ENCODE measurements at regions not wholly inside any gene's neighbourhood (a gene's known extent, or its start where the extent isn't known, plus 50 kb on each side); places are given as distances from the start of the nearest gene placed in this dataset.

DNA sequence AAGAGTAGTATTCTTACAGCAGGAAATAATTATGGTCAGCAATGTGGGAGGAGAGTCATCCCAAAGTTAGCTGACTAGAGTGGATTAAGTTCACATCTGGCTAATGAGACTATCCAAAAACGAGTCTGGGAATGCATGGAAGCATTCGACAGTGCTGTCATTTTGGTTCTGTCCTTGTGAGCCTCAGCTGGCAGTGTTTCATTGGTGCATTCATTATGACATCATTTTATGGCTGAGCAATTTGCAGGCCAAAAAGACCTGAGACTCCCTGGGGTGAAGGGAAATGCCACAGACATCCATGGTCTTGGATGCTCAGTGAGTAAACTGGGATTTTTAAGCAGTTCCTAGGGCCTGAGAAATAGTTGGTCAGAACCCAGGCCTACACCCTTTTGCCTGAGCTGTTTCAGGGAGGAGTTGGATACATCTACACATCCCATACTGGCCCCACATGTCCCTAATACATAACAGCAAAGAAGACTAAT is 196.4 kb upstream of the CCN2 start:
- 18% methylated on average over 2 of the region's 2 CpGs for WGBS (ENCODE audit: insufficient coverage)

DNA sequence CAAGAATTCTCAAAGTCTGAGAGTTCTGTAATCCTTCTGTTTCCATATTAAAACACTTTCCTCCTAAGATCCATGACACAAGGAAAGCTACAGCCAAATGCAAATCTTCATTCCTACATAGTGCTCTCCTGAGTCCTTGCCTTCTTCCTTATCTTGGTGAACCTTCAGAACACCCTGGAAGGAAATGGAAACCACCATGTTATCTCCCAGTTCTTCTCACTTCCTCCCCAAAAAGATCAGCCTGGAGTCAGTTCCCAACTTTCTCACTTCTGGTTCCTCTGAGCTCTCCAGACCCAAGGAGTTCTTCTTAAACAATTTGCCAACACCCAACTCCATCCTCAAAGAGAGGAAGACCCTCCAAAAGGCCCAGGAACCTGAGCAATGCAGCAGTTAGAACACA is 193.3 kb upstream of the CCN2 start:
- DNase-seq, result no peak
- no peak overlapping the region for H3K4me3 ChIP-seq (ENCODE audit: low read length)
- H3K36me3 ChIP-seq (ENCODE audit: control insufficient read depth, insufficient read depth, low read length), result no peaks in the 10 kb centered on the region
- no peaks in the 10 kb centered on the region for H3K9me3 ChIP-seq (replicated peaks; ENCODE audit: control insufficient read depth, low read depth, low read length)
- H3K27ac ChIP-seq (ENCODE audit: low read length), result no peak overlapping the region
- H3K4me1 ChIP-seq (ENCODE audit: control insufficient read depth, insufficient read depth, low read length), result peaks cover 9% of the 10 kb centered on the region
- no peaks in the 10 kb centered on the region for H3K27me3 ChIP-seq (ENCODE audit: control insufficient read depth, insufficient read depth, low read length)

More for the DNA sequence above, 196.4 kb upstream of the CCN2 start:
- H3K4me3 ChIP-seq (ENCODE audit: low read length), result no peak overlapping the region
- peaks cover 6% of the 10 kb centered on the region for H3K4me1 ChIP-seq (ENCODE audit: control insufficient read depth, insufficient read depth, low read length)
- no peaks in the 10 kb centered on the region for H3K36me3 ChIP-seq (ENCODE audit: control insufficient read depth, insufficient read depth, low read length)
- DNase-seq, result peak; percentile 96
- no peaks in the 10 kb centered on the region for H3K27me3 ChIP-seq (ENCODE audit: control insufficient read depth, insufficient read depth, low read length)
- peak overlapping the region; percentile 83 for H3K27ac ChIP-seq (ENCODE audit: low read length)
- no peaks in the 10 kb centered on the region for H3K9me3 ChIP-seq (replicated peaks; ENCODE audit: control insufficient read depth, low read depth, low read length)

DNA sequence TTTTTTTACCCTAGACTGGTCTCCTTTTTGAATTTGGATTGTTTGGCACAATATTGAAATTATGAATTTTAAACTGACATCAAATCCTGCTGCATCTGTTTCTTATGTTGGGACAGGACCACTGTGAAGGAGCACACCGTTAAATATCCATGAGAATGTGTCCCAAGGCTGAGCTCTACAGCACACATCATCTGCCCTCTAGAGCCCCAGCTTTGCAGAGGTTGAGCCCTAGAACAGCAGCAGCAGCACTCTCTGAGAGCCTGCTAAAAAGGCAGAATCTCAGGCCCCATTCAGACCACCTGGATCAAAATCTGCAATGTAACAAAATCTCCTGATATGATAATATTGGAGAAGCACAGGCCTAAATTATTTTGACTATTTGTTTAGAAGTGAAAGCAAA is 192.1 kb upstream of the CCN2 start:
- no peaks in the 10 kb centered on the region for H3K27me3 ChIP-seq (ENCODE audit: control insufficient read depth, insufficient read depth, low read length)
- 33% methylated on average over 1 of the region's 1 CpG for WGBS (ENCODE audit: insufficient coverage)
- H3K36me3 ChIP-seq (ENCODE audit: control insufficient read depth, insufficient read depth, low read length), result no peaks in the 10 kb centered on the region
- DNase-seq, result no peak
- H3K27ac ChIP-seq (ENCODE audit: low read length), result no peak overlapping the region
- H3K9me3 ChIP-seq (replicated peaks; ENCODE audit: control insufficient read depth, low read depth, low read length), result no peaks in the 10 kb centered on the region
- H3K4me1 ChIP-seq (ENCODE audit: control insufficient read depth, insufficient read depth, low read length), result peaks cover 9% of the 10 kb centered on the region
- no peak overlapping the region for H3K4me3 ChIP-seq (ENCODE audit: low read length)

DNA sequence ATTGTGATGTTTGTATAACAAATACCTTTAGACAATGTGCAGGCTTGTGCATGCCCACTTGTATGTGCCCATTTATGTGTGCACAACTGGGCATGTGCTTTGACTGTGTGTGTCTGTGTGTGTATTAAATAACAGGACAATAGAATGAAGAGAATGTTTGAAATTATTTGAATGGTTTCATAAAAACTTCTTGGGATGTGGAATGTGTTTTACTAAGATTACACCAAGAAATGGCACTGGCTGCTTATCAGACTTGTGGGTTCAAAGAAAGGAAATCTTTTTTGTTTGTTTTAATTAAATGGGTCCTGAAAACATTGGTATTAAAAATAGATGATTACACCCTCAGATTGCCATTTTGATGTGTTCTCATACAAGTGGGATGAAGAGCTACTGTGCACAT is 191.6 kb upstream of the CCN2 start:
- Histone ChIP-seq H3K4me3 (ENCODE audit: low read length) (no peak overlapping the region), H3K27ac (ENCODE audit: low read length) (no peak overlapping the region), H3K4me1 (ENCODE audit: control insufficient read depth, insufficient read depth, low read length) (peaks cover 8% of the 10 kb centered on the region), H3K27me3 (ENCODE audit: control insufficient read depth, insufficient read depth, low read length) (no peaks in the 10 kb centered on the region), H3K9me3 (replicated peaks; ENCODE audit: control insufficient read depth, low read depth, low read length) (no peaks in the 10 kb centered on the region), H3K36me3 (ENCODE audit: control insufficient read depth, insufficient read depth, low read length) (no peaks in the 10 kb centered on the region)
- no peak for DNase-seq

DNA sequence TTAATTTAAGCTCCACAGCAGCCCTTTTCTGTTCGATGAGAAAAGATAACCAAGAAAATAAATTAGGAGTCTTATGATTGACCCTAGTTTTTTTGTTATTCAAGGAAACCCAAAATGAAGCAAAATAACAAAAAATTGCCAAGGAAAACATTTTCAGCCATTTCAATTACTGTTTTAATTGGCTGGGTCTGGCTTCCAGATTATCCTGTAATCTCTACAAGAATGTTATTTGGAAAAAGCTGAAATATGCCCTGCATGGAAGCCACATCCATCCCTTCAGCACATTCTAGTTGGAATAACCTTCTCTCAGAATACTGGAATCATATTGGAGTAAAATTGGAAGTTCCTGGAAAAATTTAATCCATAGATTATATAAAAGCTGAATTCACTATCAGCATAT is 191.1 kb upstream of the CCN2 start:
- H3K4me3 ChIP-seq (ENCODE audit: low read length), result no peak overlapping the region
- H3K4me1 ChIP-seq (ENCODE audit: control insufficient read depth, insufficient read depth, low read length), result peaks cover 5% of the 10 kb centered on the region
- no peaks in the 10 kb centered on the region for H3K9me3 ChIP-seq (replicated peaks; ENCODE audit: control insufficient read depth, low read depth, low read length)
- no peaks in the 10 kb centered on the region for H3K36me3 ChIP-seq (ENCODE audit: control insufficient read depth, insufficient read depth, low read length)
- H3K27me3 ChIP-seq (ENCODE audit: control insufficient read depth, insufficient read depth, low read length), result no peaks in the 10 kb centered on the region
- WGBS (ENCODE audit: insufficient coverage), result no CpG with 5 or more reads among the region's 1 CpG
- no peak overlapping the region for H3K27ac ChIP-seq (ENCODE audit: low read length)
- DNase-seq, result no peak

DNA sequence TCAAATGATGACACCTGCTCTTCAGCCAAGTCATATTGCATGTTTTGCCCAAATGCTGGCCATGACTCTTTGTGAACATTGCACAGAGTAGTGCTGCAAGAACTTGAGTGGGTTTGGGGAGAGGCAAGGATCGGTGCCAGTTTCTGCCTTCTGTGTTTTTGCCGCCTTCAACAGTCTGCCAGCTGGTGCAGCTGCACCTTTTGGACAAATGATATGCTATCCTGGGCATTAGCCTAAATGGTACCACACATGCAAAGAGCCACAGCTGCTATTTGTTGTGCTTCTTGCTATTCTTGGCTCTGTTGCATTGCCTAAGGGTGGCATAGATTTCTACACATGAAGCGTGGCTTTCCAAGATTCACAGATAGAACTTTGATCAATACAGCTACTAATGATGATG is 189.0 kb upstream of the CCN2 start:
- no peaks in the 10 kb centered on the region for H3K27me3 ChIP-seq (ENCODE audit: control insufficient read depth, insufficient read depth, low read length)
- H3K36me3 ChIP-seq (ENCODE audit: control insufficient read depth, insufficient read depth, low read length), result no peaks in the 10 kb centered on the region
- WGBS (ENCODE audit: insufficient coverage), result 100% methylated on average over 2 of the region's 3 CpGs
- H3K27ac ChIP-seq (ENCODE audit: low read length), result no peak overlapping the region
- H3K9me3 ChIP-seq (replicated peaks; ENCODE audit: control insufficient read depth, low read depth, low read length), result no peaks in the 10 kb centered on the region
- H3K4me3 ChIP-seq (ENCODE audit: low read length), result no peak overlapping the region
- DNase-seq, result peak; percentile 66
- peaks cover 3% of the 10 kb centered on the region for H3K4me1 ChIP-seq (ENCODE audit: control insufficient read depth, insufficient read depth, low read length)

DNA sequence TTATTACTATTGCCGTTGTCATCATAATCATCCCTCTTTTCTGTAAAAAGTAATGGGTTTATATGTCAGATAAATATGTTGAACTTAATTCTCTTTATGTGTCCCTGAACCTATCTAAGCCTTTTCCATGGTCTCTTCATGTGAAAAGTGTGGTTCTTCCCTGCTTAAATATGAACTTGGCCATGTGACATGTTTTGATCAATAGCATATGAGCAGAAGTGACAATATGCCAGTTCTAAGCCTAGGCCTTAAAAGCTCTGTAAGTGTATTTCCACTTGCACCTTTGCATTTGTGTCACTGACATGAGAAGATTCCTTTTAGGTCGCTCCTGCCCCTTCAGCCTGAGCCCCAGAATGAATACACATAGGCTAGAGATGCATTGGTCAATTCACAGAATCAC is 188.4 kb upstream of the CCN2 start:
- H3K27ac ChIP-seq (ENCODE audit: low read length), result no peak overlapping the region
- no peaks in the 10 kb centered on the region for H3K36me3 ChIP-seq (ENCODE audit: control insufficient read depth, insufficient read depth, low read length)
- H3K27me3 ChIP-seq (ENCODE audit: control insufficient read depth, insufficient read depth, low read length), result no peaks in the 10 kb centered on the region
- peaks cover 3% of the 10 kb centered on the region for H3K4me1 ChIP-seq (ENCODE audit: control insufficient read depth, insufficient read depth, low read length)
- H3K4me3 ChIP-seq (ENCODE audit: low read length), result no peak overlapping the region
- no peak for DNase-seq
- WGBS (ENCODE audit: insufficient coverage), result no CpG with 5 or more reads among the region's 2 CpGs
- H3K9me3 ChIP-seq (replicated peaks; ENCODE audit: control insufficient read depth, low read depth, low read length), result no peaks in the 10 kb centered on the region

DNA sequence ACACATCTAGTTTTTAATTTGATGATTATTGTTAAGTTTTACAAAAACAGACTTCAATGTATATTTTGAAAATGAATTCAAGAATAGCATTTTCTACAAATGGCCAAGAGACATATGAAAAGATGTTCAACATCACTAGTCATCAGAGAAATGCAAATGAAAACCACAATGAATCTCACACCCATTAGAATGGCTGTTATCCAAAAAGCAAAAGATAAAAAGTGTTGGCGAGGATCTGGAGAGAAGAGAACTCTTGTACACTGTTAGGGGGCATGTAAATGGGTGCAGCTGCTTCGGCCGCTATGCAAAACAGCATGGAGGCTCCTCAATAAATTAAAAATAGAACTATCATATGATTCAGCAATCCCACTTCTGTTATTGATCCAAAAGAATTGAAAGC is 185.8 kb upstream of the CCN2 start:
- no peak overlapping the region for H3K27ac ChIP-seq (ENCODE audit: low read length)
- no peaks in the 10 kb centered on the region for H3K9me3 ChIP-seq (replicated peaks; ENCODE audit: control insufficient read depth, low read depth, low read length)
- H3K36me3 ChIP-seq (ENCODE audit: control insufficient read depth, insufficient read depth, low read length), result no peaks in the 10 kb centered on the region
- H3K4me1 ChIP-seq (ENCODE audit: control insufficient read depth, insufficient read depth, low read length), result peaks cover 15% of the 10 kb centered on the region
- H3K27me3 ChIP-seq (ENCODE audit: control insufficient read depth, insufficient read depth, low read length), result no peaks in the 10 kb centered on the region
- no peak for DNase-seq
- H3K4me3 ChIP-seq (ENCODE audit: low read length), result no peak overlapping the region
- WGBS (ENCODE audit: insufficient coverage), result no CpG with 5 or more reads among the region's 3 CpGs

DNA sequence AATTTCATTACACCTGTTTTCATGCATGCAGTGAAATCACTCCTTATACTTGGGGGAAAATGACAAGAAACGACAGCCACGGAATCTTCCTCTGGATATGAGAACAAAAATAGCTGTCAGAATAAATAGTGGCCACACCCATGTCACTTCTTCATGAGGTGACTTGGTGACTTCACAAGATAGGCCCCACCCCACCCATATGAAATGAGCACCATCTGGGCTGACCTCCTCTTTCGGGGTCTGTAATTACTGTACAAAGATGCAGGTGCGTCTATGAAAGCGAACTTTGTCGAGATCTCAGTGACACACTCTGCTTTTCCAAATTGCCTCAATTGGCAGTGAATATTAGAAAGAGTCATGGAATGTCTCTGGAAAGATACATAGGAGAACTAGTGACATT is 184.2 kb upstream of the CCN2 start:
- no peaks in the 10 kb centered on the region for H3K36me3 ChIP-seq (ENCODE audit: control insufficient read depth, insufficient read depth, low read length)
- WGBS (ENCODE audit: insufficient coverage), result no CpG with 5 or more reads among the region's 6 CpGs
- no peak for DNase-seq
- no peak overlapping the region for H3K27ac ChIP-seq (ENCODE audit: low read length)
- no peaks in the 10 kb centered on the region for H3K27me3 ChIP-seq (ENCODE audit: control insufficient read depth, insufficient read depth, low read length)
- peaks cover 30% of the 10 kb centered on the region for H3K4me1 ChIP-seq (ENCODE audit: control insufficient read depth, insufficient read depth, low read length)
- H3K9me3 ChIP-seq (replicated peaks; ENCODE audit: control insufficient read depth, low read depth, low read length), result no peaks in the 10 kb centered on the region
- no peak overlapping the region for H3K4me3 ChIP-seq (ENCODE audit: low read length)

DNA sequence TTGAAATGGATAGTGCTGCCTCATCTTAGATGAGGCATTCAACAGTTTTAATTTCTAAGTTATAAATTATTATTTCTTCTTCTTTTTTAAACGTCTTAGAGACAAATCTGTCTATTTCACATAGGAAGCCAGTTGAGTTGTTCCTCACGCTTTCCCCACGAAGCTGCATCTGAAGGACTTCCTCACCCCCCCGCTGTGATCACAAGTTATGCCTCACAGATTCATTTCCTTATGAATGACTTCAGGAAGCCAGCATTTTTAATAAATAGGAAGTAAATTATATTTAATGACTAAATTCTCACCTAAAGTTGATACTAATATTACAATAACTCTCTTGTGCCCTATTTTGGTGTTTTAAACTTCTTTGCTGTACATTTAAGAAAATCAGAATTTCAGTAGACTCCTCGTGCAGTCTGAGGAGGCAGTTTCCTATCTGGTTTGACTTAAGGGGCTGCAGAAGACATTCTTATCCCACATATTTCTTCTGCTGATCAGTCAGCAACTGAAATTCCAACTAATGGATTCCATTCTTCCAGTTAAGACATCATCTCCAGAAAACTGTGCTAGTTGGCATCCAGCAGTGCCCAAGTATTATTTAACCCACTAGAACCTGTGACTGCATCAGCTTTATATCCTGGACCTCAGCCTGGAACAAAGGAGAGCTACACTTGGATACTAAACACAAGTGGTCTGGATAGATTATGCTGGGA is 182.7 kb upstream of the CCN2 start:
- Histone ChIP-seq H3K27me3 (ENCODE audit: control insufficient read depth, insufficient read depth, low read length) (no peaks in the 10 kb centered on the region), H3K36me3 (ENCODE audit: control insufficient read depth, insufficient read depth, low read length) (no peaks in the 10 kb centered on the region), H3K4me3 (ENCODE audit: low read length) (no peak overlapping the region), H3K27ac (ENCODE audit: low read length) (peak overlapping the region; percentile 93), H3K4me1 (ENCODE audit: control insufficient read depth, insufficient read depth, low read length) (peaks cover 30% of the 10 kb centered on the region), H3K9me3 (replicated peaks; ENCODE audit: control insufficient read depth, low read depth, low read length) (no peaks in the 10 kb centered on the region)
- 67% methylated on average over 1 of the region's 5 CpGs for WGBS (ENCODE audit: insufficient coverage)
- DNase-seq, result peak; percentile 71
